Mucosa of stomach (tissue), 1 donor: ENCODE measurements at regions not wholly inside any gene's neighbourhood (a gene's known extent, or its start where the extent isn't known, plus 50 kb on each side); places are given as distances from the start of the nearest gene placed in this dataset.
"Not testable (repeated sequence)": the region's sequence is repeated elsewhere in the genome, so short reads cannot be mapped to it uniquely, and the experiment has no call there.

Experiments
- H3K27me3 ChIP-seq: one replicate; pipeline ENCODE4 v1.7.0; 2013; ENCODE audit warnings: mild to moderate bottlenecking, low read length; ENCODE audit not compliant: control insufficient read depth, insufficient read depth
- H3K36me3 ChIP-seq: one replicate; pipeline ENCODE4 v1.7.0; 2013; ENCODE audit warnings: low read length; ENCODE audit not compliant: control insufficient read depth, insufficient read depth
- H3K4me1 ChIP-seq: one replicate; pipeline ENCODE4 v1.7.0; 2013; ENCODE audit warnings: mild to moderate bottlenecking, low read length; ENCODE audit not compliant: control insufficient read depth, insufficient read depth
- H3K4me3 ChIP-seq: one replicate; pipeline ENCODE4 v1.7.0; 2013; ENCODE audit warnings: low read length
- H3K9ac ChIP-seq: one replicate; pipeline ENCODE4 v1.7.0; 2013; ENCODE audit warnings: mild to moderate bottlenecking, low read length, moderate library complexity
- H3K9me3 ChIP-seq: one replicate; pipeline ENCODE4 v1.7.0; 2013; ENCODE audit warnings: mild to moderate bottlenecking, low read length, moderate library complexity; ENCODE audit not compliant: control insufficient read depth
- donor health status: Pancreatic carcinoma.

DNA sequence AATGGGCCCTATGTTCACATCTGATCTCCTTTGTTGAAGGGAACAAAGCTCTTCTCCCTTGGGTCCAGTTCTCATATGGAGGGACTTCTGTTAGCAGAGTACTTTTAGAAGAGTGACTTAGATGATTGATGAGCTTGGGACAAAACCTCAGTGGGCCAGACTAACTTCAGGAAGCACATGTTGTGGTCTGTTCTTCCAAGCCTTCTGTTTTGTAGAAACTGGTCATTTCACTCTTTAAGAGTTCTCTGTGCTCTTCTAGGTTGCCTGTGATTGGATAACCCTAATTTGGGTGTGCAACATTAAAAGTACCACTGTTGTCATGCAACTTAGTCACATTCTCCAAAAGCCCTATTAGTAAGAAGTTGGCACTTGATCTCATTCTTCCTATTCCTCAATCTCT lies 183.5 kb upstream of the ACO1 start:
- Histone ChIP-seq H3K4me3 (no peak overlapping the region), H3K36me3 (no peaks in the 10 kb centered on the region), H3K9me3 (no peaks in the 10 kb centered on the region), H3K9ac (no peak overlapping the region), H3K27me3 (no peaks in the 10 kb centered on the region), H3K4me1 (no peaks in the 10 kb centered on the region)

DNA sequence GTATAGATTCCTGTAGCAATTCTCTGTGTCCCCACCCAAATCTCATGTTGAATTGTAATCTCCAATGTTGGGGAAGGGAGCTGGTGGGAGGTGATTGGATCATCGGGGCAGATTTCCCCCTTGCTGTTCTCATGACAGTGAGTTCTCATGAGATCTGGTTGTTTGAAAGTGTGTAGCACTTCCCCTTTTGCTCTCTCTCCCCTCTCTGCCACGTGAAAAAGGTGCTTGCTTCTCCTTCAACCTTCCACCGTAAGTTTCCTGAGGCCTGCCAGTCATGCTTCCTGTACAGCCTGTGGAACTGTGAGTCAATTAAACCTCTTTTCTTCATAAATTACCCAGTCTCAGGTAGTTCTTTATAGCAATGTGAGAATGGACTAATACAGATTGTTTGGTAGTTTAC lies 175.3 kb upstream of the ACO1 start:
- not testable (repeated sequence) for H3K36me3 ChIP-seq

GRCh38 chr9:32218100-32218767 lies 166.2 kb upstream of the ACO1 start:
- no peak overlapping the region for H3K9ac ChIP-seq
- H3K4me1 ChIP-seq = no peaks in the 10 kb centered on the region
- H3K36me3 ChIP-seq = no peaks in the 10 kb centered on the region
- no peaks in the 10 kb centered on the region for H3K27me3 ChIP-seq
- H3K9me3 ChIP-seq = no peaks in the 10 kb centered on the region
- no peak overlapping the region for H3K4me3 ChIP-seq

More for the DNA sequence above, 175.3 kb upstream of the ACO1 start:
- not testable (repeated sequence) for H3K9me3 ChIP-seq, H3K4me3 ChIP-seq, H3K9ac ChIP-seq, H3K27me3 ChIP-seq, H3K4me1 ChIP-seq

- no peak overlapping the region for H3K9ac ChIP-seq
- no peaks in the 10 kb centered on the region for H3K4me1 ChIP-seq
- no peak overlapping the region for H3K4me3 ChIP-seq
- no peaks in the 10 kb centered on the region for H3K27me3 ChIP-seq
- H3K36me3 ChIP-seq = no peaks in the 10 kb centered on the region
- H3K9me3 ChIP-seq = no peaks in the 10 kb centered on the region
Measured at GRCh38 chr9:32220750-32221149, 163.7 kb upstream of the ACO1 start.

DNA sequence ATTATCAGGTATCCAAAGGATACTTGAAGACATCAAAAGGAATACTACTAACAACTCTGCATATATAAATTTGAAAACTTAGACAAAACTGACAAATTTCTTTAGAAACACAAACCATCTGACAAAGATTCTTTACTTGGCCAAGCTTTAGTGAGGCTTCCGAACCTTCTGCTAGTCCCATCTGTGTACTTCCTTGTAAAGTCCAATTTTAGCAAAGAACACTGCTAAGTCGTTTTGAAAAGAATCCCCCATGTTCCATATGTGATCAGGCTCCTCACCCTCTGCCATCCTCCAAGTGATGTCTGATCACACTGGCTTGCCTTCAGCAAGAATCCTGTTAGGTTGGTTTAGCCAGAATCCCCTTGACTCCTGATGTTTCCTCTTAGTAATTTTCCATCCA lies 150.0 kb upstream of the ACO1 start:
- no peak overlapping the region for H3K9ac ChIP-seq
- H3K4me1 ChIP-seq = no peaks in the 10 kb centered on the region

GRCh38 chr9:32247168-32247567 lies 137.3 kb upstream of the ACO1 start:
- Histone ChIP-seq H3K4me3 (no peak overlapping the region), H3K4me1 (no peaks in the 10 kb centered on the region), H3K9me3 (no peaks in the 10 kb centered on the region), H3K27me3 (no peaks in the 10 kb centered on the region), H3K9ac (no peak overlapping the region), H3K36me3 (no peaks in the 10 kb centered on the region)

More for the DNA sequence above, 150.0 kb upstream of the ACO1 start:
- Histone ChIP-seq H3K36me3 (no peaks in the 10 kb centered on the region), H3K9me3 (no peaks in the 10 kb centered on the region), H3K27me3 (no peaks in the 10 kb centered on the region), H3K4me3 (no peak overlapping the region)

DNA sequence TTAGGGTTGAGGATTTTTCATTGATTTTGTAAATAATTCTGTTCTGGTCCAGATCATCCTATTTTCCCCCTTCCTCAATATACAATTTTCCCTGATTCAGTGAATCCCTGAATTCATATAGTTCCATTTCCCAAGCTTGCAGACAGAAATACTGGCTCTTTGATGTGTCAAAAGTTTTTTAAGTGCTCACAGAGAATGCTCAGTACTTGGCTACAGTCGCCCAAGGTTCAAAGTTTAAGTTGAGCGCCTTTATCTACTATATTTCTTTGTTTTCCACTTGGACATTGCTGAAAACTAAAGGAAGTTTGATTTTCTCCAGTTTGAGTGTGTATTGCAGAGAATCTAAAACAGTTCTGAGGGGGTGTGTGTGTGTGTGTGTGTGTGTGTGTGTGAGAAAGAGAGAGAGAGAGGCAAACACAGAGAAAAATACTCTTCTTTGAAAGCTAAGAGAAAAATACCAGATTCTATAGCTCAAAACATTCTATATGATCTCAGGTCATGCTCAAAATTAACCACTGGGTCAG lies 136.2 kb upstream of the ACO1 start:
- no peaks in the 10 kb centered on the region for H3K27me3 ChIP-seq

GRCh38 chr9:32251539-32251938 lies 132.9 kb upstream of the ACO1 start:
- no peak overlapping the region for H3K9ac ChIP-seq
- H3K36me3 ChIP-seq = no peaks in the 10 kb centered on the region
- no peaks in the 10 kb centered on the region for H3K9me3 ChIP-seq
- H3K4me1 ChIP-seq = no peaks in the 10 kb centered on the region
- H3K27me3 ChIP-seq = no peaks in the 10 kb centered on the region
- no peak overlapping the region for H3K4me3 ChIP-seq

More for the DNA sequence above, 136.2 kb upstream of the ACO1 start:
- Histone ChIP-seq H3K4me1 (no peaks in the 10 kb centered on the region), H3K4me3 (no peak overlapping the region), H3K9me3 (no peaks in the 10 kb centered on the region), H3K36me3 (no peaks in the 10 kb centered on the region), H3K9ac (no peak overlapping the region)

DNA sequence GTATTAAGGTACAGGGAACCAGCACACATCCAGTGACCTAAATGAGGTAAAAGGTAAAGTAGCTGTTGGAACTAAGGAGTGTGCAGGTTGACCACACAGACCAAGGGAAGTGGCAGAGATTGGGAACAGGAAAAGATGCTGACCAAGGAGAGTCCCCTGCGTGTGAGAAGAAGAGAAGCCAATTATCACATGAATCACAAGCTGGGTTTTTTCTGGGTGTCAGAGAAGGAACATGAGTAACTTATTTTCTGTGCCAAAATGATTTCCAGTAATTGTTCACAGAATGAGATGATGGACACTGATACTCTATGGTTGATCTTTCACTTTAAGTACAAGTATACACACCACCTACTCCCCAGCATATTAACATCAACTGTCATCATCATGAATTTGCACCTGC lies 130.7 kb upstream of the ACO1 start:
- Histone ChIP-seq H3K9me3 (no peaks in the 10 kb centered on the region), H3K36me3 (no peaks in the 10 kb centered on the region), H3K9ac (no peak overlapping the region), H3K4me3 (no peak overlapping the region), H3K4me1 (no peaks in the 10 kb centered on the region), H3K27me3 (no peaks in the 10 kb centered on the region)

DNA sequence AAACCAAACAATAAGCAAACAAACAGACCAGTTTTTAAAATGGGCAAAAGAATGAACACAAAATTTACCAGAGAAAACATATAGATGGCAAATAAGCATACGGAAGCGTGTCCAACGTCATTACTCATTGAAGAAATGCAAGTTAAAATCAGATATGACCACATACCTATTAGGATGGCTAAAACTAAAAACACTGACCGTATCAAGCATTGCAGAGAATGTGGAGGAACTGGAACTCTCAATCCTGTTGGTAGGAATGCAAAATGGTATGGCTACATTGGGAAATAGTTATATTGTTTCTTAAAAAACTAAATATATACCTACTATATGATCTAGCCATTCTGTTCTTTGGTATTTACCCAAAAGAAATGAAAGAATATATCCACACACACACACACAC lies 129.4 kb upstream of the ACO1 start:
- no peak overlapping the region for H3K9ac ChIP-seq
- no peaks in the 10 kb centered on the region for H3K36me3 ChIP-seq
- no peak overlapping the region for H3K4me3 ChIP-seq
- no peaks in the 10 kb centered on the region for H3K9me3 ChIP-seq
- H3K27me3 ChIP-seq = no peaks in the 10 kb centered on the region
- H3K4me1 ChIP-seq = no peaks in the 10 kb centered on the region

DNA sequence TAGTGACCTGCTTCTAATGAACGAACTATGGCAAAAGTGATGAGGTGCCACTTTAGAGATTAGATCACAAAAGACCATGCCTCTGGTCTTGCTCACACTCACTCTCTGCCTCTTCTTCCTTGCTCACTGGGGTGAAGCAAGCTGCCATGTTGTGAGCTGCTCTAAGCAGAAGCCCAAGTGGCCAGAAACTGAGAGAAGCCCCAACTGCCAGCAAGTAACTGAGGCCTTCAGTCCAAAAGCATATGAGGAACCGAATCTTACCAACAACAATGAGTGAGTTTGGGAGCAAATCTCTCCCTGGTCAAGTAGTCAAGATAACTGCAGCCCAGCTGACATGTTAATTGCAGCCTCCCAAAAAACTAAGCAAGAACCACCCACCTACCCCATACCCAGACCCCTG lies 126.0 kb upstream of the ACO1 start:
- no peaks in the 10 kb centered on the region for H3K4me1 ChIP-seq
- H3K4me3 ChIP-seq = no peak overlapping the region
- H3K9me3 ChIP-seq = no peaks in the 10 kb centered on the region
- H3K36me3 ChIP-seq = no peaks in the 10 kb centered on the region
- no peak overlapping the region for H3K9ac ChIP-seq
- H3K27me3 ChIP-seq = no peaks in the 10 kb centered on the region

DNA sequence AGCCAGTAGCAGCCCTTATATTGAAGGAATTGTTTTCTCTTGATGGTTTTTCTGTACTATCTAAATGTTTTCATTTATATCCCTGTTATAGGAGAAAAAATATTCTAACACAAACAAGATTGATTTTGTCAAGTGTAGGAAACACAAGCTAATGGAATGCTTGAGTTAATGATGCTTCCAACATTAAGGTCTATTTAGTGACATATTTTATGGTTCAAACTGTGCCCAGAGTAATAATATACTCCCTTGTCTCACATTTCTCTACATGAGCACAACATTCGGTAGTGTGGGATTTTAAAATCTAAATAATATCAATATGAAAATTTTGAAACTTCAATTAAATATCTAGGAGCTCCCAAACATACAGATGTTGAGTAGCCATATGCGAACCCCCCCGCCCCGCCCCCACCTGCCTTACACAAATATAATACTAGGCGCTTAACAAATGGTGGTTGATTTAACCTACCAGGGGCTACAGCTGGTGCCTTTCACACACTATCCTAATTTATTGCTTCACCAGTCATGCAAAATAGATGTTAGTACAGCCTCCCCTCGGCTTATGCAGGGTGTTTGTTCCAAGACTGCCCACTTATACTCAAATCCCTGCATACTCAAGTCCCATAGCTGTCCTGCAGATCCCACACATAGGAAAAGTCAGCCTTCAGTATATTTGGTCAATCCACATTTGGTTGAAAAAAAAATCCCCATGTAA lies 124.1 kb upstream of the ACO1 start:
- no peak overlapping the region for H3K9ac ChIP-seq
- H3K4me1 ChIP-seq = no peaks in the 10 kb centered on the region
- H3K4me3 ChIP-seq = no peak overlapping the region
- H3K27me3 ChIP-seq = no peaks in the 10 kb centered on the region
- H3K9me3 ChIP-seq = no peaks in the 10 kb centered on the region
- no peaks in the 10 kb centered on the region for H3K36me3 ChIP-seq
